ENCODE measurements at regions not wholly inside any gene's neighbourhood (a gene's known extent, or its start where the extent isn't known, plus 50 kb on each side); places are given as distances from the start of the nearest gene placed in this dataset.

GRCh38 chr5:130985776-130986175 is 179.3 kb downstream of the HINT1 start:
- TF ChIP-seq, protein P1, sequence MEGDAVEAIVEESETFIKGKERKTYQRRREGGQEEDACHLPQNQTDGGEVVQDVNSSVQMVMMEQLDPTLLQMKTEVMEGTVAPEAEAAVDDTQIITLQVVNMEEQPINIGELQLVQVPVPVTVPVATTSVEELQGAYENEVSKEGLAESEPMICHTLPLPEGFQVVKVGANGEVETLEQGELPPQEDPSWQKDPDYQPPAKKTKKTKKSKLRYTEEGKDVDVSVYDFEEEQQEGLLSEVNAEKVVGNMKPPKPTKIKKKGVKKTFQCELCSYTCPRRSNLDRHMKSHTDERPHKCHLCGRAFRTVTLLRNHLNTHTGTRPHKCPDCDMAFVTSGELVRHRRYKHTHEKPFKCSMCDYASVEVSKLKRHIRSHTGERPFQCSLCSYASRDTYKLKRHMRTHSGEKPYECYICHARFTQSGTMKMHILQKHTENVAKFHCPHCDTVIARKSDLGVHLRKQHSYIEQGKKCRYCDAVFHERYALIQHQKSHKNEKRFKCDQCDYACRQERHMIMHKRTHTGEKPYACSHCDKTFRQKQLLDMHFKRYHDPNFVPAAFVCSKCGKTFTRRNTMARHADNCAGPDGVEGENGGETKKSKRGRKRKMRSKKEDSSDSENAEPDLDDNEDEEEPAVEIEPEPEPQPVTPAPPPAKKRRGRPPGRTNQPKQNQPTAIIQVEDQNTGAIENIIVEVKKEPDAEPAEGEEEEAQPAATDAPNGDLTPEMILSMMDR (IDR thresholded peaks at IDR 0.05) = no peak
- TF ChIP-seq EZH2 (IDR thresholded peaks at IDR 0.05) = no peak

Data from neural progenitor cell (in vitro differentiated cells).